BLaER1 treated with 17β-estradiol and CSF1 and Interleukin-3, amounts not matched to agents 10 nM and 100 nM (cell line): ENCODE measurements at regions not wholly inside any gene's neighbourhood (a gene's known extent, or its start where the extent isn't known, plus 50 kb on each side); places are given as distances from the start of the nearest gene placed in this dataset.

ENCODE experiments used
- H3K27ac ChIP-seq, 11 experiments: shearing (Covaris generic); formaldehyde crosslinking; 2 replicates each; pipeline ENCODE4 v1.8.1; 2022
- H3K27me3 ChIP-seq, 11 experiments: shearing (Covaris generic); formaldehyde crosslinking; 2 replicates each; pipeline ENCODE4 v1.8.1; 2022
- H3K36me3 ChIP-seq, 11 experiments: shearing (Covaris generic); formaldehyde crosslinking; 2 replicates each; pipeline ENCODE4 v1.8.1; 2022
- H3K4me1 ChIP-seq, 10 experiments: shearing (Covaris generic); formaldehyde crosslinking; 2 replicates each; pipeline ENCODE4 v1.8.1; 2022
- H3K4me2 ChIP-seq, 11 experiments: shearing (Covaris generic); formaldehyde crosslinking; 2 replicates each; pipeline ENCODE4 v1.8.1; 2022
- H3K4me3 ChIP-seq, 10 experiments: shearing (Covaris generic); formaldehyde crosslinking; 2 replicates each; pipeline ENCODE4 v1.8.1; 2022
- H3K9ac ChIP-seq, 11 experiments: shearing (Covaris generic); formaldehyde crosslinking; 2 replicates each; pipeline ENCODE4 v1.8.1; 2022
- H3K9me3 ChIP-seq, 11 experiments: shearing (Covaris generic); formaldehyde crosslinking; replicated peaks in 1 of 11; 2 replicates each; pipeline ENCODE4 v1.8.1; 2022
- H4K20me1 ChIP-seq, 11 experiments: shearing (Covaris generic); formaldehyde crosslinking; 2 replicates each; pipeline ENCODE4 v1.8.1; 2022
- Cebpa-rat ChIP-seq, 11 experiments: shearing (Covaris generic); IDR thresholded peaks; 2 replicates each; pipeline ENCODE4 v1.8.1; 2022

DNA sequence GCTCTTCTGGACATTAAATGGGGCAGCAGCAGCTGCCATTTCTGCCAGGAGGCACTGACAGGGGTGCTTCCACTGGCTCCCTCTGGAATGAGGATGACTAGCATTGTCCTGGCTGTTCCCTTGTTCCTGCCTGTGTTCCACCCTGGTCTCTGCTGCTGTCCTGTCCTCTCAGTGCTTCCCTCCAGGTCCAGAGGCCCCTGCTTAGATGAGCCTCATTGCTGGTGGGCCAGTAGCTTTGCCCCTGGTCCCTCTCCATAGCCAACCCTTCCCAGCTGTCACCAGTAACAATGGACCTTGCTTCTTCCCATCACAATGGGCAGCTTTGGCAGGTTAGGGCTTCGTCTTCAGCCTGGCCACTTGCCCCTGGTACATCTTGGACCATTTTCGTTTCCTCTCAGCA is 561.1 kb downstream of the TCERG1L start:
- H3K9ac ChIP-seq, result no peak overlapping the region
- no peak overlapping the region for H3K27ac ChIP-seq
- peaks cover 0 to under 1% (median 0%) of the 10 kb centered on the region in 11 experiments; a peak in 2 of 22 replicates for H4K20me1 ChIP-seq
- no peak overlapping the region for H3K4me2 ChIP-seq
- H3K4me3 ChIP-seq, result no peak overlapping the region
- peaks cover 15 to 34% (median 29%) of the 10 kb centered on the region in 10 experiments for H3K4me1 ChIP-seq
- TF ChIP-seq Cebpa-rat (IDR thresholded peaks at IDR 0.05), result no peak
- H3K36me3 ChIP-seq, result no peaks in the 10 kb centered on the region
- H3K9me3 ChIP-seq, result peaks cover 0 to 9% (median 7%) of the 10 kb centered on the region in 11 experiments; a peak in 13 of 22 replicates
- no peaks in the 10 kb centered on the region for H3K27me3 ChIP-seq

DNA sequence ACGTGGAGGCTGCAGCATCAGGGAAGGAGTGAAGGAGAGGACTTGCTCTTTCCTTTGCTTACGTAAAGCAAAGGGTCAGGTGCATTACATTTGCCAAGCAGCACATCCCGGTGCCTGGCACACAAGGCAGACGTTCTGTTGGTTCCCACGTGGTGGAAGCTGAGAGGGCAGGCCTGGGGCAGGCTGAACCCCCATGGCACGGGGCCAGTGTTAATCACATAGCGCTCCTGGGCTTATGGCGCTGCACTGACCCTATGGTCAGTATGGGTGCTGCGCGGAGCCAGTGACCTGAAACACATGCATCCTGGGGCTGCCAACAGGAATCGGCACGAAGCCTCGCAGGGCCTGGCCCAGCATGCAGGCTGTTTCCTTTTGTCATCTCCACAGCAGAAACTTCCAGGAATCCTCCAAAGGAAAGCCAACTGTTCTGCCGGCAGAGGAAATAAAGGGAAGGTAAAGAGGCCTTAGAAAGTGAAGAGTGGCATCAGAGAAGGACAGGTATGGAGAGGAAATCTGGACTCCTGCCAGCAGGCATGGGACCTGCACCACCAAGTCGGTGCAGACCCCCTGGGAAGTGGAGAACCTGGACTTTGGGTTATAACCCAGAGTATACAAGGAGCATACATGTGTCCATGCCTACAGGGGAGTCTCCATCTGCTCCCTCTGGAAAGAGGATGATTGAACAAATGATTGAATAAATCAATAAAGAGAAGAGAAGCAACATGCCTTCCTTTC is 560.2 kb downstream of the TCERG1L start:
- no peak overlapping the region for H3K4me2 ChIP-seq
- H3K4me1 ChIP-seq, result peaks cover 14 to 25% (median 23%) of the 10 kb centered on the region in 10 experiments
- H4K20me1 ChIP-seq, result no peaks in the 10 kb centered on the region; a peak in 2 of 22 replicates
- no peaks in the 10 kb centered on the region for H3K27me3 ChIP-seq
- H3K9me3 ChIP-seq, result peaks cover 0 to 14% (median 10%) of the 10 kb centered on the region in 11 experiments; a peak in 13 of 22 replicates
- H3K27ac ChIP-seq, result no peak overlapping the region
- no peak overlapping the region for H3K4me3 ChIP-seq
- no peaks in the 10 kb centered on the region for H3K36me3 ChIP-seq
- no peak overlapping the region for H3K9ac ChIP-seq
- no peak for TF ChIP-seq Cebpa-rat (IDR thresholded peaks at IDR 0.05)

DNA sequence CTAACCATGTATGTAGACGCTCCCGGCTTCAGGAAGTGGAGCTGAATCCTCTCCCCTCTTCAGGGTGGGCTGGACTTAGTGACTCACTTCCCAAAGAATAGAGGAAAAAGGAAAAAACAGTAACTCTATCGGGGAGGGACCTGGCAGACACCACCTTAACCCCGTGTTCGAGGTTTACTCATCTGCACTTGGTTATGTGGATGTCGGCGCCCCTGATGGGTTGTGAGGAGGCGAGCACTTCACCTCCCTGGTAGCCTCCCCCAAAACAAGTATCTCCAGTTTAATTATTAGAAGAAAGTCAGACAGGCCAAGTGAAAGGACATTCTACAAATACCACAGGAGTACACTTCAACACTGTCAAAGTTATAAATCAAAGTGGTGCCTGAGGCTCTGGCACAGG is 559.7 kb downstream of the TCERG1L start:
- TF ChIP-seq Cebpa-rat (IDR thresholded peaks at IDR 0.05), result no peak
- Histone ChIP-seq H3K27ac (no peak overlapping the region), H3K4me1 (peaks cover 8 to 23% (median 19%) of the 10 kb centered on the region in 10 experiments), H4K20me1 (no peaks in the 10 kb centered on the region; a peak in 2 of 22 replicates), H3K9me3 (peaks cover 0 to 16% (median 10%) of the 10 kb centered on the region in 11 experiments; a peak in 13 of 22 replicates), H3K27me3 (no peaks in the 10 kb centered on the region), H3K9ac (no peak overlapping the region), H3K4me2 (no peak overlapping the region), H3K36me3 (no peaks in the 10 kb centered on the region), H3K4me3 (no peak overlapping the region)

DNA sequence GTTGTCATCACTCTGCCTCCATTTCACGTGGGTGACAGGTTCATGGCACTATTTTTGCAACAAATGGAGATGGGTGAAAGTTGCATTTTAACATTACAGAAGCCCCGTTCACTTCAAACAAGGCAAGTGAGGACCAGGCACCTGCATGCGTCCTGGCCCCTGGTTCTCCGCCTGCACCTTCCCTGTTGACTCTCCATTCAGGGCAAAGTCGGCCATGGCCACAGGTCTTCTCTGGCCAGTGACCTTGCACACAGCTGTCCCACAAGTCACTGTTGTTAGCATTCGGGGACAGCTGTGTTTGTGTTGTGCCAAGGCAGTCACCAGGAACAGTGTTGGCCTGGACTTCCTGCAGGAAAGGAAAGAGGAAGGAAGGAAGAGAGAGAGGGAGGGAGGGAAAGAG is 554.9 kb downstream of the TCERG1L start:
- H3K4me2 ChIP-seq, result peak overlapping the region in 6 of 11 experiments; percentile 2 to 33 (median 26); a peak in 9 of 22 replicates
- H3K27ac ChIP-seq, result no peak overlapping the region
- H3K27me3 ChIP-seq, result no peaks in the 10 kb centered on the region
- no peak for TF ChIP-seq Cebpa-rat (IDR thresholded peaks at IDR 0.05)
- peaks cover 0 to 17% (median 9%) of the 10 kb centered on the region in 10 experiments; a peak in 10 of 20 replicates for H3K4me1 ChIP-seq
- peaks cover 0 to 19% (median 12%) of the 10 kb centered on the region in 11 experiments; a peak in 15 of 22 replicates for H3K9me3 ChIP-seq
- H3K4me3 ChIP-seq, result no peak overlapping the region
- no peaks in the 10 kb centered on the region for H4K20me1 ChIP-seq
- H3K36me3 ChIP-seq, result no peaks in the 10 kb centered on the region
- H3K9ac ChIP-seq, result no peak overlapping the region

DNA sequence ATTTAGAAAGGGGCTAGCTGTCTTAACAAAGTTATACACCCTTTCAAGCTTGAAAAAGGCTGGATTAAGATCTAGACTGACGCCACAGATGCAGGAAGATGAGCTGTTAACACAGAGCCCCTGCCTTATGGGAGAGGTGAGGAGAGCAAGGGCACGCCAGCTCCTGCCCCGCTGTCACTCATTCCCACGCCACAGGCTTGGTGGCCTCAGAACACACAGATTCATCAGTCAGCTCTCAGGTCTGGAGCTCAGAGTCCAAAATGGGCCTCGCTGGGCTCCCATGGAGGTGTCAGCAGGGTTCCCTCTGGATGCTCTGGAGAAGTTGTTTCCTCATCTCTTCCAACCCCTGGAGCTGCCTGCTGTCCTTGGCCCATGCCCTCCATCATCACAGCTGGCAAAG is 554.2 kb downstream of the TCERG1L start:
- Histone ChIP-seq H3K4me2 (peak overlapping the region in 8 of 11 experiments; percentile 1 to 33 (median 24); a peak in 9 of 22 replicates), H3K9ac (no peak overlapping the region), H3K4me3 (no peak overlapping the region), H3K36me3 (no peaks in the 10 kb centered on the region), H4K20me1 (no peaks in the 10 kb centered on the region), H3K9me3 (peaks cover 0 to 20% (median 12%) of the 10 kb centered on the region in 11 experiments; a peak in 16 of 22 replicates), H3K27me3 (no peaks in the 10 kb centered on the region), H3K27ac (no peak overlapping the region), H3K4me1 (peaks cover 0 to 17% (median 9%) of the 10 kb centered on the region in 10 experiments; a peak in 10 of 20 replicates)
- no peak for TF ChIP-seq Cebpa-rat (IDR thresholded peaks at IDR 0.05)

DNA sequence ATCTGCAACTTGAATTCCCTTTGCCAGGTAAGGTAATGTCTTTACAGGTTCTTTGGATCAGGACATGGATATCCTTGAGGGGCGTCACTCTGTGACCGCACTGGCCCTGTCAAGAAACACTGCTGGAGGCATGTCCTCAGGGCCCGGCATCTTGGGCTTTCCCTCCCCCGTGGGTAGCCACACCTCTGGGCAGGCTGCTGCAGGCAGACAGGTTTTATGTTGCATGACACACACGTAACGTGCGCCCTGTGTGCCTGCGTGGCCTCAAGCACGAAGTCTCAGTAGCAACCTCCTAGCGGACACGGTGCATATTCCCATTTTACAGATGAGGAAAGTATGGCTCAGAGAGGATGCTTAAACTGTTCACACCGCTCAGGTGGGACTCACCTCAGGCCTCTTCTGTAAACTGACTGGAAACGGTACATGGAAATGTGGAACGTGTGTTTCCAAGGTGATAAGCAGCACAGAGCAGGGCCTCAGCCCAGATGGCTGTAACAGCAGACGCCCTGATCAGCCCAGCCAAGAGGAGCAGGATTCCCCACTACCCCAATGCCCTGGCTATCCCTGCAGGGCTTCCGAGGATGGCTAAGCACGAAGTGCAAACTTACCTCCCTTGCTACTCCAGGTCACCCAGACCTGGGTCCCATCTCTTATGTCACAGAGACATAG is 553.6 kb downstream of the TCERG1L start:
- Histone ChIP-seq H3K4me1 (peaks cover 0 to 17% (median 9%) of the 10 kb centered on the region in 10 experiments; a peak in 10 of 20 replicates), H3K4me3 (no peak overlapping the region), H4K20me1 (no peaks in the 10 kb centered on the region), H3K9me3 (peaks cover 0 to 20% (median 12%) of the 10 kb centered on the region in 11 experiments; a peak in 16 of 22 replicates), H3K27me3 (no peaks in the 10 kb centered on the region), H3K4me2 (peak overlapping the region in 4 of 11 experiments; percentile 2 to 33 (median 26); a peak in 2 of 22 replicates), H3K36me3 (no peaks in the 10 kb centered on the region), H3K27ac (no peak overlapping the region), H3K9ac (no peak overlapping the region)
- TF ChIP-seq Cebpa-rat (IDR thresholded peaks at IDR 0.05), result no peak

DNA sequence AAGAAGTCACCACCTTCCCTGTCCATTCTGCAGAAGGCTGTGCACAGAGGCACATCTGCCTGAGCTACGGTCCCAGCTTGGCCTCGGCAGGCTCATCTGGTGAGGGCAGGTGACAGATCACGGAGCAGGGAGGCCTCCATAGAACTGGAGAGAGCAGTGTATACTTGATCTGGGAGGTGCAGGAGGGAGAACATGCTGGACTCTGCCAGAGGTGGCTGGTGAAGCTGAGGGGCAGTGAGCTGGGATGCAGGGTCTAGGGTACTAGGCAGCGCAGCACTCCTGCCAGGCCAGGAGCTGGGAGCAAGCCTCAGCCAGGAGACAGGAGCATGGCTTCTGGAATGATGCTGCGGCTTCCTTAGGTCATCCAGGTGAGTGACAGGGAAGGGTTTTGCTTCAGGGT is 553.0 kb downstream of the TCERG1L start:
- Histone ChIP-seq H3K9ac (no peak overlapping the region), H3K27me3 (no peaks in the 10 kb centered on the region), H3K9me3 (peaks cover 0 to 20% (median 12%) of the 10 kb centered on the region in 11 experiments; a peak in 16 of 22 replicates), H4K20me1 (no peaks in the 10 kb centered on the region), H3K4me3 (no peak overlapping the region), H3K4me1 (peaks cover 0 to 17% (median 9%) of the 10 kb centered on the region in 10 experiments; a peak in 10 of 20 replicates), H3K36me3 (no peaks in the 10 kb centered on the region), H3K27ac (no peak overlapping the region), H3K4me2 (no peak overlapping the region)
- TF ChIP-seq Cebpa-rat (IDR thresholded peaks at IDR 0.05), result no peak

DNA sequence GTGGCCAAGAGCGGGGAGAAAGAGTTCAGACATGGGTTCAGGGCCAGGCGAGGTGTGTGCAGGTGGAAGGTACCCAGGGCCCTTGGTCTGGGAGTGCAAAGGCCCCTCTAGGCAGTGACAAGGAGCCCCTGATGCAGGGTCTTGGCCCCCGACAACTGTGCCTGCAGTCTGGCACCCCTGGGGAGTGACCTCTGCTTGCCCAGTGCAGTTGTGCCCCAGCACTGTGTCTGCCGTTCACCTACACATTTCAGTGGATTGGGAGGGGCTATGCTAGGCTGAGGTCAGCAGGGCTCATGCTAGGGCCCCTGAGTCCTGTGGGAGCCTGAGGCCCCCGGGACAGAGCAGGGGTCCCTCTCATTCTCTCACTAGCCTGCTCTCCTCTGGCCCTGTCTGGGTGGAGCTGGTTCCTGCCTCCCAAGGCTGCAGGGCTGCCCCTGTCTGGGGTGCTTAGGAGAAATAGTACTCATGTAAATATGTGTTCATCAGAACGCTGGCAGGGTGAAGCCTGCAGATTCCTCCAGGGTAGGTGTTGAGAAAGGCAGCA is 550.4 kb downstream of the TCERG1L start:
- Histone ChIP-seq H3K4me2 (no peak overlapping the region), H3K27ac (no peak overlapping the region), H3K4me3 (no peak overlapping the region)

DNA sequence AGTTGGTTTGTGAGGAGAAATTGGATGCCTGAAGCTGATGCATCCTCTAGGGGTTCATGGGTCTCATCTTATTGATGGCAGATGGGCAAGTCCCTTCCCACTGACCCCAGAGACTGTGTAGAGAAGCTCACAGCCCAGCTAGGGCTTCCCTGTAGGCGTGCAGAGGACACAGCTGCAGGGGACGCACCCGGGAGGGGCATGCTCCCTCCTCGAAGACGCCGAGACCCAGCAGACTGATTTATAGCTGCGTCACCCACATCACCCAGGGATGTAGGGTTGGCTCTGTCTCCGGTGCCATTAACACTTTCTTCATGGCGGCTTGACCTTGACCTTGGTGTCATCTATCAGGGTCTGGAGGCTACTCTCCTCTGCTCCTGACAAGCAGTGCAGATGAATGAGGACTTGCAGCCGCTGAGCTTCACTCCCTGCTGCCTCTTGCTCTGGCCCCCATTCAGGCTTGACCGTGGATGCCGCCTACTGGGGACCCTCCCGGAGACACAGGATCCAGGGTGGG is 549.7 kb downstream of the TCERG1L start:
- Histone ChIP-seq H3K9me3 (peaks cover 6 to 24% (median 15%) of the 10 kb centered on the region in 11 experiments), H3K36me3 (no peaks in the 10 kb centered on the region), H4K20me1 (no peaks in the 10 kb centered on the region), H3K27me3 (no peaks in the 10 kb centered on the region), H3K9ac (no peak overlapping the region), H3K4me2 (no peak overlapping the region), H3K4me3 (no peak overlapping the region), H3K27ac (no peak overlapping the region), H3K4me1 (peaks cover 0 to 13% (median 7%) of the 10 kb centered on the region in 10 experiments; a peak in 10 of 20 replicates)
- TF ChIP-seq Cebpa-rat (IDR thresholded peaks at IDR 0.05), result no peak

More for the DNA sequence above, 550.4 kb downstream of the TCERG1L start:
- Histone ChIP-seq H3K27me3 (no peaks in the 10 kb centered on the region), H3K36me3 (no peaks in the 10 kb centered on the region), H3K4me1 (peaks cover 0 to 17% (median 9%) of the 10 kb centered on the region in 10 experiments; a peak in 10 of 20 replicates), H4K20me1 (no peaks in the 10 kb centered on the region), H3K9ac (no peak overlapping the region), H3K9me3 (peaks cover under 1 to 16% (median 9%) of the 10 kb centered on the region in 11 experiments; a peak in 16 of 22 replicates)
- TF ChIP-seq Cebpa-rat (IDR thresholded peaks at IDR 0.05), result no peak
